ENCODE measurements at regions not wholly inside any gene's neighbourhood (a gene's known extent, or its start where the extent isn't known, plus 50 kb on each side); places are given as distances from the start of the nearest gene placed in this dataset.
"Not testable (repeated sequence)": the region's sequence is repeated elsewhere in the genome, so short reads cannot be mapped to it uniquely, and the experiment has no call there.

DNA sequence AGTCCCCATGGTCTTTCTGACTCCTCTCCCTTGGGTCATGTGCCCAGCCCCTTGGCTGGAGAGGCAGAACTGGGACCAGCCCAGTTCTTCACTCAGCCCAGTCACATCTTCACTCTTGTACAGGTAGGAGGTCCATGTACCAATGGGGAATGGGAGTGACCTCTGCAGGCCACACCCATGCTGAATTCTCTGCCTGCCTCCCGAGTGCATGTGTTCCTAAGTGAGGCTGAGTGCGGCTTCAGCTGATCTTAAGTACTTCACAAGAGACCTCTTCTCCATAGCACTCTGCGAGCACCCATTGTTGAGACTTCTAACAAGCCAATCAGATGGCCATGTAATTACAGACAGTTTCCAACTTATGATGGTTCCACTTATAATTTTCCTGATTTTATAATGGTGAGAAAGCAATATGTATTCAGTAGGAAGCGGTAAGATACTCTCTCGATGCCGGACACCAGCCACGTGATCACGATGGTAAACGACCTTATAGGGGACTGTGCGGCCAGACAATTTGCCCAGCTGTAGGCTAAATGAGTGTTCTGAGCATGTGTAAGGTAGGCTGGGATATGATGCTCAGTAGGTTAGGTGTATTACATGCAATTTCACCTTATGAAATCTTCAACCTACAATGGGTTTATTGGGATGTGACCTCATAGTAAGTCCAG, 112.1 kb downstream of the KLF13 start:
- FAIRE-seq (no peak), DNase-seq (ENCODE audit: insufficient read length, low spot score) (no peak)
- TF ChIP-seq, protein P1, sequence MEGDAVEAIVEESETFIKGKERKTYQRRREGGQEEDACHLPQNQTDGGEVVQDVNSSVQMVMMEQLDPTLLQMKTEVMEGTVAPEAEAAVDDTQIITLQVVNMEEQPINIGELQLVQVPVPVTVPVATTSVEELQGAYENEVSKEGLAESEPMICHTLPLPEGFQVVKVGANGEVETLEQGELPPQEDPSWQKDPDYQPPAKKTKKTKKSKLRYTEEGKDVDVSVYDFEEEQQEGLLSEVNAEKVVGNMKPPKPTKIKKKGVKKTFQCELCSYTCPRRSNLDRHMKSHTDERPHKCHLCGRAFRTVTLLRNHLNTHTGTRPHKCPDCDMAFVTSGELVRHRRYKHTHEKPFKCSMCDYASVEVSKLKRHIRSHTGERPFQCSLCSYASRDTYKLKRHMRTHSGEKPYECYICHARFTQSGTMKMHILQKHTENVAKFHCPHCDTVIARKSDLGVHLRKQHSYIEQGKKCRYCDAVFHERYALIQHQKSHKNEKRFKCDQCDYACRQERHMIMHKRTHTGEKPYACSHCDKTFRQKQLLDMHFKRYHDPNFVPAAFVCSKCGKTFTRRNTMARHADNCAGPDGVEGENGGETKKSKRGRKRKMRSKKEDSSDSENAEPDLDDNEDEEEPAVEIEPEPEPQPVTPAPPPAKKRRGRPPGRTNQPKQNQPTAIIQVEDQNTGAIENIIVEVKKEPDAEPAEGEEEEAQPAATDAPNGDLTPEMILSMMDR (IDR thresholded peaks at IDR 0.05; ENCODE audit: insufficient read depth, missing control alignments) = no peak

DNA sequence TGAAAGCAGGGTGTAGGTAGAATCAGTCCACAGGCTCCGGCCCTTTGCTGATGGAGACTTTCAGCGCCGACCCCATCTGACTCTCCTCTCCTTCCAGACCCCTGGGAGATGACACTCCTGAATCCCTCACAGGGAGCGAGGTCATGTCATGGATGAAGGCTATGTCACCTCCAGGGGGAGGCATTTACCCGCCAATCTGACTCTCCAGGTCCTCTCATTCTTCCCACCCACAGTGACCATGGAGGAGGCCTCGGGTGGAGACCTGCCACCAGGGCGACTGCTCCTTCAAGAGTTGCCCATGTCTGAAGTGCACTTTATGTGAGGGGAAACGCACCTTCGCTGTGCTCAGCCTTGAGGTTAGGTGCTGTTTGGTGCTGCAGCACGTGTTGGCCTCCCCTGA, 112.7 kb downstream of the KLF13 start:
- DNase-seq (ENCODE audit: insufficient read length, low spot score) (no peak), FAIRE-seq (no peak)
- TF ChIP-seq, protein P1 (IDR thresholded peaks at IDR 0.05; ENCODE audit: insufficient read depth, missing control alignments) = no peak

DNA sequence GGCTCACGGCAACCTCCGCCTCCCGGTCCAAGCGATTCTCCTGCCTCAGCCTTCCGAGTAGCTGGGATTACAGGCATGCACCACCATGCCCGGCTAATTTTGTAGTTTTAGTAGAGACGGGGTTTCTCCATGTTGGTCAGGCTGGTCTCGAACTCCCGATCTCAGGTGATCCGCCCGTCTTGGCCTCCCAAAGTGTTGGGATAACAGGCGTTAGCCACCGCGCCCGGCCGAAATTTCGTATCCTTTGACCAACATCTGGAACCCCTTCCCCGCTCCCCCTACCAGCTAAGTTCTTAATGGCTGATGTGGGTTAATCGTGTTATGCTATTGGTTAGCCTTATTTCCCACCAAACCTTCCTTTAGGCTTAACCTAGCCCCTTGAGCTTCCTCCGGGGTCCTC, 113.6 kb downstream of the KLF13 start:
- not testable (repeated sequence) for FAIRE-seq; DNase-seq (ENCODE audit: insufficient read length, low spot score)

DNA sequence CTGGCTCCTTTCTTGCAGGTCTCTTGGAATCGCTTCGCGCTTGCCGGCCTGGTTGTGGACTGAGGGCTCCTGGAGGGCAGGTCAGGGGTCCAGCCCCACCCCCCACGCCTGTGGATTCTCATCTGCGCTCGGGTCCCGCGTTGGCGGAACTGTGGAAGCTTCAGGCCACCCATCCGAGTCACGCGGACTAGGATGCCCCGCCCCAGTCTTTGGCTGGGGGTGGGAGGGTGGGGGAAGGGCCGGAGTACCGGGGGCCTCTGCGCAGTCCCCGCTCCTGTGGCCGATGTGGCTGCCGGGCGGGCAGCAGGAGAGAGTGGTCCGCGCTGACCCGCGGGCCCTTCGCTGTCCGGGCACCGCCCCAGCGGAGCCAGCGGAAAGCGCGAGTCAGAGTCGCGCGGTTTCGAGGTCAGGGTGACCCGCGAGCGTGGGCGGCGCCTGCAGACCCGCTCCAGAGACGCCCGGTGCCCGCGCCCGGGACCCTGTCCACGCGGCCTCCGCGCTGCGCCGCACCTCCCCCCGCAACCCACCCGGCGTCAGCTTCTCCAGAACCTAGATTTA, 114.2 kb downstream of the KLF13 start:
- no peak for DNase-seq (ENCODE audit: insufficient read length, low spot score)
- FAIRE-seq = no peak
- TF ChIP-seq, protein P1 (IDR thresholded peaks at IDR 0.05; ENCODE audit: insufficient read depth, missing control alignments) = no peak

DNA sequence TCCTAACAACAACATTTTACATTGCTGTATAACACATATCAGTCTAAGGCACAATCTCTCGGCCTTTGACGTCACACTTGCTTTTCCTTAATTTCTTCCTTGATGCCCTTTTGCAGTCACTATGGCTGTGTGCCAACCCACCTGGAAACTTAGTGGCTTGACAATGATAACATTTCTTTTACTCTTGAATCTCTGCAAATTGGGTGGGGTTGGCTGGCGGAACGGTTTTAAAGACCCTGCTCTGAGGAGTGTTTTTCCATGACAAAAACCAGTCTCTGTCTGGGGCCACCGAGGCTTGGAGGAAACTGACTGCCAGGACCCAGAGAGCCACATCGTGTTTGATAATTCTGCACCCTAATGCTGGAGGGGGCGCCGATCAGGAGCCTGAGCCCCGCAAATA, 115.6 kb downstream of the KLF13 start:
- no peak for FAIRE-seq

DNA sequence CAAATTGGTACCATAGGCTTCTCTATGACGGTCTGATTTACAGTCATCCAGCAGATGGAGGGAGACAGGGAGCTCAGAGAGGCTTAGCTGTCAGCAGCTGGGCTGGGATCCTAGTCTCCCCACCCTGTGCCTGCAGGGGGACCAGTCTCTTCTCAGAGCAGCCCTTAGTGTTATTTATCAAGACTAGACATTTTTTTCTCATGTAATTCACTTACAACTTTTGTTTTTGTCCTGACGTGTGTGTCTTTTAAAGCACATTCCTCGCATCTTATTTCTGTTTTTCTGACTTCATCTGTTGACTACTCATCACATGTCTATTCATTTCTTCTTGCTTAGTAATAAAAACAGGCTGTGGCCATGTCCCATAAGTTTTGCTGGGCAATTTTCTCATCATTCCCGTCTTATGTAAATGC, 116.1 kb downstream of the KLF13 start:
- FAIRE-seq (no peak), DNase-seq (ENCODE audit: insufficient read length, low spot score) (peak; percentile 76)
- TF ChIP-seq, protein P1 (IDR thresholded peaks at IDR 0.05; ENCODE audit: insufficient read depth, missing control alignments) = no peak

More for the DNA sequence above, 115.6 kb downstream of the KLF13 start:
- no peak for DNase-seq (ENCODE audit: insufficient read length, low spot score)
- TF ChIP-seq, protein P1 (IDR thresholded peaks at IDR 0.05; ENCODE audit: insufficient read depth, missing control alignments) = no peak

DNA sequence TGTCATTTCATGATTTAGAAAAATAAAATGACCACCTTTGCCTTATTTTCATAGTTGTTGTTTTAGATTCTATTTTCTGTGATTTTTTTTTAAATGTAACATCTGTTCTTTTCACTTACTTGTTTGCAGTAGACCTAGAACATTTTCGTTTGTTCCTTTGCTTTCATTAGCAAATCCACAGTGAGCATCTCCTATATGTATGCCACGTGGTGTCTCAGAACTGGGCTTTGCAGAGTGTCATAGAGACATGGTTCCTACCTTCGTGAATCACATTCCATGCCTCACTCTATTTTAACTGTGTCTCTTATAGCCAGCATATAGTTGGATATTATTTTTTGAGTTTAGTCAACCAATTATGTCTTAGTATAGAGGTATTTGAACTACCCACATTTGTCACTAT, 118.2 kb downstream of the KLF13 start:
- FAIRE-seq = no peak
- TF ChIP-seq, protein P1 (IDR thresholded peaks at IDR 0.05; ENCODE audit: insufficient read depth, missing control alignments) = no peak
- DNase-seq (ENCODE audit: insufficient read length, low spot score) = no peak
